HUDEP-2 (cell line): ENCODE measurements at regions not wholly inside any gene's neighbourhood (a gene's known extent, or its start where the extent isn't known, plus 50 kb on each side); places are given as distances from the start of the nearest gene placed in this dataset.
A peak's percentile ranks its signal among the peaks of the same experiment; 100 is the strongest.

Experiments
- DNase-seq, 76 experiments: peaks; one replicate each; lab custom pipeline; 2025; ENCODE audit not compliant: unreplicated experiment in 76 of 76; lab: John Stamatoyannopoulos, UW

DNA sequence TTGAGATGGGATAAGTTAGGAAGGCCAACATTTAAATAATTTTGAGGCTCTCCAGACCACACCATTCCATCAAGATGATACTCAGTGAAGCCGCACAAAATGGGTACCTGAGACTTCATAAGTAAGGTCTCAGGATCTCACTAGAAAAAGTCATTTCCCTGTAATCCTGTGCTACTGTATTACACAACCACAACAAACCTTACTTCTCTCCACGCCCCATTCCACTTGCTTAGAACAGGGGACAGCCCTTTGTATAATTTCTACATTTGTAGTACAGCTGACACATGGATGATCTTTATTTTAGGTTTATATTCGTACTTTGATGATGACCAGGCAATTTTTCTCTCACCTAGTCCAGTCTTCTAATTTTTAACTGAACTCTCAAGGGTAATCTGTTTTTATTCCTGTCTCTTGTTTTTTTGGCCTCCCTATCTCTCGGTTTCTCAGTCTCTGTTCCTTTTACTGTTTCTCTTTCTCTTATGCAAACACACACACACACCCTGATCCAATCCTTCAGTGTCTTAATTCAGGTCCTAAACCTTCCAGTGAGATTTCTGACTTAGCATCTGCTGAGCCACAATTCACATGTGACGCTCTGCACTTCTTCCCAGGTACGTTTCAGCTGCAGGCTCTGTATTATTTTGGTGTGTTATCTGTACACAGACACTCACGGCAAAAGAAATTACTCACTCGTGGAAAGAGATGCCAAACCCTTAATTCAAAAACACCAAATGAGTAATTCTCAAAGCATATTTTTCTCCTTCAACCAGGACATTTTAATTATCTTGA is 223.2 kb upstream of the THBS1 start:
- DNase-seq = no peak

GRCh38 chr15:39358441-39359041 is 222.3 kb upstream of the THBS1 start:
- peak in 3 of 76 experiments; percentile 4 to 12 (median 9) for DNase-seq

DNA sequence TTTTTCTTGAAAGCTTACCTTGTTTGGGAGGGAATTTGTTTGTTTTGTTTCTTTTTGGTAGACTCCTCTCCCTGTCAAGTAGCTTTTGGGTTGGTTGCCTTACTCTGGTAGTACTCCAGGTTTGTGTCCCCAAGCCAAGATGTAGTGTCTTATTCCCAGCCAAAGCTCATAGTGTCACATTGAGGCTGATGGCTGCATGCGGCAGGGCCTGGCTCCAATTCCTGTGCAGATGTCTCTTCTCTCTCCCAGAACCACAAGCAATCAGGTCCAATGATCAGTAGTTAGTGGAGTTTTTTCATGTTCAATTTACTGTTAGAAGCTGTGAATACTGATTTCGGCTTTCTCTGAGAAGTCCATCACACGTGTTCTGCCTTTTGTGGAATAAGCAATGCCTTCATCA is 221.1 kb upstream of the THBS1 start:
- no peak for DNase-seq

DNA sequence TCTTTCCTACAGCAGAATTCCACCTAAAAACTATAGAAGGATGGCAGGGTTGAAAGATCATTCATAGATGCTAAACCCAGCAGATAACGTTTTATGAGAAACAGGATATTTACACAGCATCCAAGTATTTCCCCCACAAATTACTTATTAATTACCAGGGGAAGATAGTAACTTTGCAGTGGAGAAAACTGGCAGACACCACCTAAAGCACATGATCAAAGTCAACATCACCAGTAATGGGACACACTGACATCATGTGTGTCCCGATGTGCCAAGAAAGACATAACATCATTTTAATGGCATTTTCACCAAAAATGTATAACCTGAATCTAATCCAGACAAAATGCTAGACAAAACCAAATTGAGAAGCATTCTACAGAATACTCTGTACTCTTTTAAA is 220.4 kb upstream of the THBS1 start:
- DNase-seq = no peak

GRCh38 chr15:39361497-39361896 is 219.4 kb upstream of the THBS1 start:
- no peak for DNase-seq

DNA sequence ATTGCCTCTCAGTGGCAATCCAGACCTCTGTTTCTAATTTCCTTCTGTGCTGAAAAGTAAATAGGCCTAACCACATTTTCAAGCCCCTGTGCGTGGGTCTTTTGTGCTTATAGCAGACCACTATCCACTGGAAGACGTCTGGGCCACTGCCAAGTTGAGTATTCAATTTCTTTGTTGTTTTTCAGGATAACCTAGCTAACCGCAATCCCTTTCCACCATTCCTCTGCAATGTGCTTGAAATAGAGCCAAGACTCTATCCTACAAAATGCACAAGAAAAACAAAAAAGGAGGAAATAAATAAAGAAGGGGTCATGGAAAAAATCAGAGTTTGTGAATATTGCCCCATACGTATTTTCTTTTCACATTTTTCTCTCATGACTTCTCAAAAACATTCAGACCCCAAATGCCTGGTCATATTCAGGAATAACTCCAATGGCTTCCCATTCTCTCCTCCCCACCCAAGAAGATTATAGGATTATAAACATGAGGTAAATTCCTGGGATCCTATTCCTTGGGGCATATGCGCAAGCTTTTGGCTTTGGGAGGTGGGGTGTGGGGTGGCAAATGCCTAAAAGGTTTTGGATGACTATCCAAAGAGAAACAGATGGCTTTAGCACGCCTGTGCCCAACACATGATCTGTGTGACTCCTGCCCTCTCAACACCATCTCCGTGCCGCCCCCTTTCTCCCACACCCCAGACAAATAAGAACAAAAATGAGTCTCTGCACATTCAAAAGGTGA is 217.9 kb upstream of the THBS1 start:
- DNase-seq = no peak

DNA sequence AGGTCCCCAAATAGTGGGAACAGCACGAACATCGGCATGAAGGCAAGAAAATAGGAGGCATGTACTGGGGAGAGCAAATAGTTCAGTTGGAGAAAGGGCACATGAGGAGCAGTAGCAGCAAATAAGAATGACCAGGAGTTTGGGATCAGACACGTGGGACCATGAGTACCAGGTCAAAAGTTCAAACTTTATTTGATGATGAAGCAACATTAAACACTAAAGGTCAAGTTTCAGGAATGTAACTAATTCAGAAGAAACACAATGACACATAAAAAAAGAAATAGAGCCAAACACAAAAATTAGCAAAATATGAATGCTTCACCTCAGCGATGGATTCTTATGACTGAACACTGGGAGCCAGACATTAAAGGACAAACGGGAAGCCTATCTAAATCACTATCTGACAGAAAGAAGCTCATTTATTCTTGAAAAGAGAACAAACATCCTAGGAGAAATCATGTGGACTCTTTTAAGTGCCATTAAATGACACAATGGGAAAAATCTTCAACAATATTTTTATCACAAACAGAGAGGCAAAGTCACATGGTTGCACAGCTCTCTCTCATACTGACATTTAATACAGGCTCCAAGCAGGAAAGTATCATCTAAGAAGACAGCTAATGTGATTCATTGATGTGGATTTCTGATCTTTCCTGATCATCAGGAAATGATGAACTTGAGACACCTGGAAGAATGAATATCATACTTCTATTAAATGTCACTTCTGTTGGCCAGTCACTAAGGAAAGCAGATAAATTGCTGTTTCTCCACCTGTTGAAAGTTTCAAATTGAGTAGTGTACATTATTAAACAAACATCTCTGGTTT is 216.9 kb upstream of the THBS1 start:
- no peak for DNase-seq

GRCh38 chr15:39364721-39365120 is 216.2 kb upstream of the THBS1 start:
- no peak for DNase-seq

DNA sequence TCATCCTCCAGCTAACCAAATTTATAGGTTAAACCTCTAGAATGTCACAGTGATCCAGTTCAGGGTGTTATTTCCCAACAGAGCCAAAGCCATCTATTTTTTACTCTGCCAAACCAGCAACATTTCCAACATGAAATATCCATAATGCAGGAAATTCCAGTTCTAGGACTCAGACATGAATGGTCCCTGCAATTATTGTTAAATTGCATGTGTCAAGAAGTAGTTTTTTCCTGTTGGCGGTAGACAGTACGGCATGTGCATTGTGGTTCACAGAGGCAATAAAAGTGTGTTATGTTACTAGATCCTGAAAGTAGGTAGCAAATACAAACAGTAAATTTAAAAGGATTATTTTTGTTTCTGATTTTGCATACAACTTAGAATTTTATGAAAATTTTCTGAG is 215.7 kb upstream of the THBS1 start:
- DNase-seq = no peak

DNA sequence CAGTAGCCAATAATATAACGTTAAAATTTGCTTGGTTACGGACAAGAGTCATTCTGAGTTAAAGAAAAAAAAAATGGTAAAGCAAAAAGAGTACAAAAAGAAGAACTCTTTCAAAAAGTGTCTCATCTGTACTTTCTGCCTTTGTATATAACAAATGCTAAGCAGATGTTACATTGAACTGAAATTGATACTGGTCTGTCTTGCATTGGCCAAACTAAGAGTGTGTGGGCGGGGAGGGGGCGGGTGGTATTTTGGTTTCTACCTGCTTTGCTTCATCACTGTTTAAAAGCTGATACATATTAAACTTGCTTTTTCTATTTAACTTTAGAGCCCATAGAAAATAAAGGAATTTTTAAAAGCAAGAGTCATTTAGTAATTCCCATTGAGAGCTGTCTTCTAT is 215.0 kb upstream of the THBS1 start:
- DNase-seq = no peak

DNA sequence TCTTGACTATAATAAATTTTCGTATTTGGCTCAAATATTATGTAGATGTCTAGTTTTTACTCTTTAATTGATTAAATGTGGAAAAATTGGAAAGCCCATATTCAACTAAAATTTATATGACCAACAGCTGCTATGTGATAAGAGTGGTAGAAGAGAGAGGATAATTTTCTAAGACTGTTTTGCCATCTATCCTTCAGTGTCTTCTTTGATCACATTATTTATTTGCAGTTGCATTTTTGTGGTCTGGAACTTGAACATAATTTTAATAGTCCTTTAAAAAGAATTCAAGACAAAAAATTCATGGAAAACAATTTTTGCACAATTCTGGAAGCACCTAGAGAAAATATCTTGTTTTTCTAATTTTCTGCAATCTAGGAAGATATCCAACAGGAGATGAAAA is 213.3 kb upstream of the THBS1 start:
- no peak for DNase-seq

DNA sequence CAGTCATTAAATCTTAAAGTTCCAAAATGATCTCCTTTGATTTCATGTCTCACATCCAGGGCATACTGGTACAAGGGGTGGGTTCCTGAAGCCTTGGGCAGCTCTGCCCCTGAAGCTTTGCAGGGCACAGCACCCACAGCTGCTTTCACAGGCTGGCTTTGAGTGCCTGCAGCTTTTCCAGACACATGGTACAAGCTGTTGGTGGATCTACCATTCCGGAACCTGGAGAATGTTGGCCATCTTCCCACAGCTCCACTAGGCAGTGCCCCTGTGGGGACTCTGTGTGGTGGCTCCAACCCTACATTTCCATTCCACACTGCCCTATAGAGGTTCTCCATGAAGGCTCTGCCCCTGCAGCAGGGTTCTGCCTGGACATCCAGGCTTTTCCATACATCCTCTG is 211.1 kb upstream of the THBS1 start:
- DNase-seq = no peak

DNA sequence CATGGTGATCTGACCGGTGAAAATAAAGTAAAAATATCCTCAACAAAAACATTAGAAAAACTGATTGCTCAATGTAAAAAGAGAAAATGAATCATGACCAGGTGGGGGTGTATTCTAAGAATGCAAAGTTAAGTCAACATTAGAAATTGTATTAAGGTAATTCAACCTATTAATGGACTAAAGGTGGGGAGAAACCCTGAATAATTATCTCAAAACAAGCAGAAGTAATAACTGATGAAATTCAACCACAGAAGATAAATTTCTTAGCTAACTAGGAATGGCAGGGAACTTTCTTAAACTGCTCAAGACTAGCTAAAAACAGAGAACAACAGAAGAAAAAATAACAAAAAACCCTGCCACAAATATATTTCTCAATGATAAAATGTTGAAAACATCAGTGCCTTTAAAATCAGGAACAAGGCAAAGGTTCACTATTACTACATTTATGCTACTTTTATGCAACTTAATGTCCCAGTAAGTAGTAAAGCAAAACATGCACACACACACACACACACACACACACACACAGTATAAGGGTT is 204.4 kb upstream of the THBS1 start:
- no peak for DNase-seq

- no peak for DNase-seq
These were observed 199.4 kb upstream of the THBS1 start for GRCh38 chr15:39381517-39381916.

- no peak for DNase-seq
These were observed 192.8 kb upstream of the THBS1 start for GRCh38 chr15:39388118-39388517.

DNA sequence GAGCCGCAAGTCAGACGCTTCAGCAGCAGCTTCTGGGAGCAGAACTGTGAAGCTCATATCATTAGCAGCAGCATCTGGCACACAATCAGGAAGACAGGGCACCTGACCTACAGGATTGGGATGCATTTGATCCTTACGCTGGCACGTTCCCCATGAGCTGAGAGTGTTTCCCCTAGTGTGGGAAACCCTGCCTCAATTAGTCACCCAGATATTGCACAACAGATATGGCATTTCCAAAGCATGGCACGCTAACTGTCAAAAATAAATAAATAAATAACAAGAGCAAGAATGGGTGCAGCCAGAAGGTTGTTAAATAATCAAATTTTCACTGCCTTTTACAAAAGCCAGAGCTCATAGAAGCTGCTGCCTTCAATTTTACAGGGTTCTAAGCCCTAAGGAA is 189.6 kb upstream of the THBS1 start:
- DNase-seq = no peak

DNA sequence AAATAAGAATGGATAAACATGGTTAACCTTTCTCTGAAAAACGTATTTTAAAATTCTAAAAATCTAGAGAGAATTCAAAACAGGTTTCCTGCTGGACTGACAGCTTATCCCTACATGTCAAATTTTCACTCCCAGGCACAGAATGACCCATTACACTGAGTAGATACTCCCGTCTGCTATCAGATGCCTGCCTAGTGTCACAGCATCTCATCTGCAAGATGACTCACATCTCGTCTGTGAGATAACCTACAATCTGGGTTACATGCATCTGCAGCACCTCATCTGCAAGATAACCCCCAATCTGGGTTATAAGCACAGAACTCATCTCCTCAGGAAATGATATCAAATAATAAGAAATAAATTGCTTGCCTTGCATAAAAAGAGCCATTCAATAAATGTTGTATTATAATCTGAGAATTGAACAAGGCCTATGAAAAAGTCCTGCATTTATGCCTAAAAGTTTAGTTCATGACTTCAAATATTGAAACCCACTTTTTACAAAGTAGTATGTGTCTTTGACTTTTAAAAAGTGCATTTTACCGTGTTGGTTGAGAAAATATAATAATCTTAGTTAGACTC is 188.3 kb upstream of the THBS1 start:
- DNase-seq = no peak

DNA sequence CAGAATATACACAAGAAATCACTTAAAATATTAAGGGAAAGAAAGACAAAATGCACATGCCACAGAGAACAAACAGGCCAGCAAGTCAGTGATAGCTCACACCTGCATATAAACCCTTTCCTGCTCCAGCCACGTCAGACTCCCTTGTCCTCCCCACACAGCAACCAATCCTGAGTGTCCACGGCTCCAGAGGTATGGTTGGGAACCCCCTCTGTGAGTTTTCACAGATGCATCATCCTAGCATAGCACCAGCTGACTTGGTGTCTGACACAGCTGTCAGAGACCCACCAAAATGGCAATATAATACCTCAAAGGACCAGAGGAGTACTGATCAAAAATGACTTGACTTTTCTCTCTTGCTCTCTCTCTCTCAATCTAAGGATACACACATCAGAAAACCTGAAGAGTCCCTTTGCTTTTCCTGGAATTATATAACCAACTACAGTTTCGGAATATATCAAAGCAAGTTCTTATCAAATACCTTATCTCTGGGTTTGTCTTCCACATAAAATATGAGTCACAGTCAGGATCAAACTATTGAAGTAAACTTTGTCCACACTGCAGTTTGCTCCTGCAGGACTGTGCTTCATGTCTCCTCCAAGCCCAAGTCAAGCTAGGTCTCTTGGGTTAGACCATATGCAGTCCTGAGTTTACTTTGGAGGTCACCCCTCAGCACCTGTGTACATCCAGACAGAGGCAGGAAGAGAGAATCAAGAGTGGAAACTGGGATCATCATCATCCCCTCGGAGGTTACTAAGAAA is 187.1 kb upstream of the THBS1 start:
- DNase-seq = no peak

DNA sequence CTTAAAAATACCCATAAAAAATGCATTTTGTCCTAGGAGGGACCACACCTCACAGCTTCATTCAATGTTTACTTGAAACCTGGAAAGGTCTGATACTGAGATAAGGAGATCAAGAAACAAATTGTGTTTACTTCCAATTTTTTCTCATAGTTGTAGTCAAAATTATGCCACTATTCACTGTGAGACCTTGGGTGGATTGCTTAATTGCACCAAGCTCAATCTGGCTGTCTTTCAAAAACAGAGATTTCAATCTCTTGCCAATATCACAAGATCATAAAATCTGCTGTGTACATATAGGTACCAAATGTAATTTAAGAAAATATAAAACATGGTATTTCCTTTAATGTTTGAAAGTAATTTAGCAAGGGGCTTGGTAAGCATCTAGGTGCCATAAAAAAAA is 186.4 kb upstream of the THBS1 start:
- no peak for DNase-seq
